Parathyroid adenoma (tissue), 2 donors: ENCODE measurements at regions not wholly inside any gene's neighbourhood (a gene's known extent, or its start where the extent isn't known, plus 50 kb on each side); places are given as distances from the start of the nearest gene placed in this dataset.

ENCODE experiments used
- H2AFZ ChIP-seq: fragments of 300-600 bp; sonication (generic); one replicate; pipeline ENCODE4 v1.7.0; 2017; ENCODE audit warnings: antibody characterized with exemption, mild to moderate bottlenecking
- H3K27ac ChIP-seq: fragments of 300-600 bp; sonication (generic); one replicate; pipeline ENCODE4 v1.7.0; 2017
- H3K27me3 ChIP-seq: fragments of 300-600 bp; sonication (generic); one replicate; pipeline ENCODE4 v1.7.0; 2017; ENCODE audit warnings: low read length; ENCODE audit not compliant: control insufficient read depth, insufficient read depth
- H3K36me3 ChIP-seq: fragments of 300-600 bp; sonication (generic); one replicate; pipeline ENCODE4 v1.7.0; 2017; ENCODE audit warnings: low read length; ENCODE audit not compliant: control insufficient read depth, insufficient read depth
- H3K4me1 ChIP-seq: fragments of 300-600 bp; sonication (generic); one replicate; pipeline ENCODE4 v1.7.0; 2017; ENCODE audit warnings: control low read depth
- H3K4me2 ChIP-seq: fragments of 300-600 bp; sonication (generic); one replicate; pipeline ENCODE4 v1.7.0; 2017; ENCODE audit warnings: low read length
- H3K4me3 ChIP-seq: fragments of 300-600 bp; sonication (generic); one replicate; pipeline ENCODE4 v1.7.0; 2017; ENCODE audit warnings: low read depth, low read length
- H3K79me2 ChIP-seq: fragments of 300-600 bp; sonication (generic); one replicate; pipeline ENCODE4 v1.7.0; 2017; ENCODE audit warnings: control low read depth
- H3K9ac ChIP-seq: fragments of 300-600 bp; sonication (generic); one replicate; pipeline ENCODE4 v1.7.0; 2017; ENCODE audit warnings: mild to moderate bottlenecking
- H3K9me3 ChIP-seq: fragments of 300-600 bp; sonication (generic); one replicate; pipeline ENCODE4 v1.7.0; 2017; ENCODE audit warnings: low read length; ENCODE audit not compliant: control insufficient read depth
- TF ChIP-seq, protein P1 (sequence below): fragments of 300-600 bp; sonication (generic); IDR thresholded peaks from one replicate; pipeline ENCODE4 v1.7.0; 2017; ENCODE audit warnings: antibody characterized with exemption, mild to moderate bottlenecking
- donor health status: primary hyperparathyroidism.

DNA sequence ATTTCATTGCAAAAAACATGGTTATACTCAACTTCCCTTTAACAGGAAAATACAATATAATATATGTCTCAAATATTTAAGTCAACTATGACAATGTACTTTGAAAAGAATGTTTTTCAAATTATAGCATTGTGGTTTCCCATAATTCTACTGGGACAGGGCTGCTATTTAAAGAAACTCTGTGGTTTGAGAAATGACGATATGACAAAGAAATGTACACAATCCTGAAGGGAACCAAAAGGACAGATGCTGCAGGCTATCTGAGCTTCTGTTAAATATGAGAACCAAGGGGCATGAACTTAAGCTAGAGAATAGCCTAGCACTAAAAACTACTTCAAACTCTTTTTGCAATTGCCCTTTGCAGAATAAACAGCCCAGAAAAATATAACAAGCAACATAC, 415.9 kb downstream of the GRB14 start:
- no peaks in the 10 kb centered on the region for H3K79me2 ChIP-seq
- H3K4me3 ChIP-seq = no peak overlapping the region
- no peaks in the 10 kb centered on the region for H3K27me3 ChIP-seq
- no peaks in the 10 kb centered on the region for H3K36me3 ChIP-seq
- TF ChIP-seq, protein P1, sequence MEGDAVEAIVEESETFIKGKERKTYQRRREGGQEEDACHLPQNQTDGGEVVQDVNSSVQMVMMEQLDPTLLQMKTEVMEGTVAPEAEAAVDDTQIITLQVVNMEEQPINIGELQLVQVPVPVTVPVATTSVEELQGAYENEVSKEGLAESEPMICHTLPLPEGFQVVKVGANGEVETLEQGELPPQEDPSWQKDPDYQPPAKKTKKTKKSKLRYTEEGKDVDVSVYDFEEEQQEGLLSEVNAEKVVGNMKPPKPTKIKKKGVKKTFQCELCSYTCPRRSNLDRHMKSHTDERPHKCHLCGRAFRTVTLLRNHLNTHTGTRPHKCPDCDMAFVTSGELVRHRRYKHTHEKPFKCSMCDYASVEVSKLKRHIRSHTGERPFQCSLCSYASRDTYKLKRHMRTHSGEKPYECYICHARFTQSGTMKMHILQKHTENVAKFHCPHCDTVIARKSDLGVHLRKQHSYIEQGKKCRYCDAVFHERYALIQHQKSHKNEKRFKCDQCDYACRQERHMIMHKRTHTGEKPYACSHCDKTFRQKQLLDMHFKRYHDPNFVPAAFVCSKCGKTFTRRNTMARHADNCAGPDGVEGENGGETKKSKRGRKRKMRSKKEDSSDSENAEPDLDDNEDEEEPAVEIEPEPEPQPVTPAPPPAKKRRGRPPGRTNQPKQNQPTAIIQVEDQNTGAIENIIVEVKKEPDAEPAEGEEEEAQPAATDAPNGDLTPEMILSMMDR = no peak
- H3K9ac ChIP-seq = no peak overlapping the region
- no peaks in the 10 kb centered on the region for H3K4me1 ChIP-seq
- H3K27ac ChIP-seq = no peak overlapping the region
- H3K4me2 ChIP-seq = no peak overlapping the region
- no peak overlapping the region for H2AFZ ChIP-seq
- H3K9me3 ChIP-seq = no peaks in the 10 kb centered on the region

DNA sequence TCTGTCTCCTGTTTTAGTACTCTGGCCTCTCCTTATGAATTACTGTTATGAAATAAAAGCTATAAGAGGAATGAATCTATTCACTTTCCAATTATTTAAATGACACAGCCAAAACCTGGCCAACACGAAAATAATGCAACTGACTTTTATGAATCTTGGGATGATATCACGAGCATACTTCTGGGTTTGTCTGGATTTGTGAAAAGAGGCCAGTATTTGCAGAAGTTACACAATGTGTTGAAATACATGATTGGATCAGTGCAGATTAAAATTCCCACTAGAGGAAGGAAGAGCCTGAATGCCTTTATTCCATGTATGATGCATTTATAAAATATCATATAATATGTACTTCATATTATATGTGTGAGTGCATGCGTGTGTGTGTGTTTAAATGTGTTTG, 418.2 kb downstream of the GRB14 start:
- TF ChIP-seq, protein P1 = no peak
- Histone ChIP-seq H3K4me3 (no peak overlapping the region), H3K9me3 (no peaks in the 10 kb centered on the region), H3K36me3 (no peaks in the 10 kb centered on the region), H3K4me1 (no peaks in the 10 kb centered on the region), H3K4me2 (no peak overlapping the region), H3K27me3 (no peaks in the 10 kb centered on the region), H3K27ac (no peak overlapping the region), H3K79me2 (no peaks in the 10 kb centered on the region), H3K9ac (no peak overlapping the region), H2AFZ (no peak overlapping the region)

DNA sequence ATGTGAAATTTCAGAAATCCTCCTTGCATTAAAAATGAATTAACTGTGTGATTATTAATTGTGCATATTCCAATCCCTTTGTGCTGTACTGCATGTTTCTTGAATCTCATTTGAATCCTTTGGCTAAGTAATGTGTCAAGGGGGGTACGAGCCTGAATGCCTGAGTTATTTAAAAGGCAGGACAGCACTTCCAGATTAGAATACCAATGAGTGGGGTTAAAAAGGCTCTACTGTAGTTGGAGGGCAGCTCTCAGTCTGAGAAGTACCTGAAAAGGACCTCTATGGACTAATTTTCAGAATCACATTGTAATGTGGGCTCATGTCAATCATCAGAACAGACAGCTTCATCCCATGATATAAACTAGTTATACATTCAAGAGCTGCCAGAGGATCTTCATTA, 423.0 kb downstream of the GRB14 start:
- Histone ChIP-seq H3K9ac (no peak overlapping the region), H3K27ac (no peak overlapping the region), H3K36me3 (no peaks in the 10 kb centered on the region), H3K27me3 (no peaks in the 10 kb centered on the region), H3K79me2 (no peaks in the 10 kb centered on the region), H3K9me3 (no peaks in the 10 kb centered on the region), H2AFZ (no peak overlapping the region), H3K4me3 (no peak overlapping the region), H3K4me2 (no peak overlapping the region), H3K4me1 (no peaks in the 10 kb centered on the region)
- TF ChIP-seq, protein P1 = no peak

DNA sequence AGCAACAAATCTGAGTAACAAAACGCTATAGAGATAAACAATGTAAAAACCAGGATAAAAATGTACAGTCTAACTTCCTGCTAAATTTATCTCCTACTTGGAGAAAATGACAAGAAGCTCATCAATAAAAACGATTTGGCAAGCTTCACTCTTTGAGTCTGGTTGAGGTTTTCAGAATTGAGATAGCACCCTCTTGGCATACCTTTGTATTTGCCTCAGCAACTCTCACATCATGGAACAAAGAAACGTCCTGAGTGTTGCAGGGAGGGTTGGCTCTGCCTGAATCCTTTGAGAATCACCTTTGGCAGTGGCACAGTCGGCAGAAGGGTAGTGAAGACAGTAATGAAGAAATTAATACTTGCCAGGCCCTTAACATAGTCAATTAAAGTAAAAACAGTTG, 430.6 kb downstream of the GRB14 start:
- Histone ChIP-seq H3K4me3 (no peak overlapping the region), H3K79me2 (no peaks in the 10 kb centered on the region), H3K9ac (no peak overlapping the region), H3K4me1 (no peaks in the 10 kb centered on the region), H2AFZ (no peak overlapping the region), H3K4me2 (no peak overlapping the region), H3K27me3 (no peaks in the 10 kb centered on the region), H3K9me3 (peaks cover 3% of the 10 kb centered on the region), H3K36me3 (no peaks in the 10 kb centered on the region), H3K27ac (no peak overlapping the region)
- TF ChIP-seq, protein P1 = no peak

DNA sequence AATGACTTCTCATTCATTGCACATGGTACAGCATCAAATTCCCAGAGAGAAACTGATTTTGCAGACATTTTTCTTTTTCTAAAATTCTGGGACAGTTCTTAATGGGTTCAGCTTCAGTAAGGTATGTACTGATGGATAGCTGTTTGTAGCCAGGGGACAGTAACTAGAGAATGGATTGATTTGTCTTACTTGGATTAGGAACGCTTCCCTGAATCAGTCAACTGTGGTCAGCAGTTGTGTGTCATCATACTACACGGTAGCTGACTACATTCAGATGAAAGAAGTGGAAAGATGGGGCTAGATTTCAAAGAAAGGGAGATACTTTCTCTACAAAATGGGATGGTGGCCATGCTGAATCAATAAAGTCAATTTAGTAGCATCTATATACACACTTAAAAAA, 431.4 kb downstream of the GRB14 start:
- H3K79me2 ChIP-seq = no peaks in the 10 kb centered on the region
- H3K36me3 ChIP-seq = no peaks in the 10 kb centered on the region
- H3K27ac ChIP-seq = no peak overlapping the region
- peaks cover 3% of the 10 kb centered on the region for H3K9me3 ChIP-seq
- TF ChIP-seq, protein P1 = no peak
- H3K4me2 ChIP-seq = no peak overlapping the region
- no peaks in the 10 kb centered on the region for H3K27me3 ChIP-seq
- no peaks in the 10 kb centered on the region for H3K4me1 ChIP-seq
- no peak overlapping the region for H3K4me3 ChIP-seq
- H3K9ac ChIP-seq = no peak overlapping the region
- H2AFZ ChIP-seq = no peak overlapping the region
